Fibroblast of lung (primary cell): ENCODE measurements at regions not wholly inside any gene's neighbourhood (a gene's known extent, or its start where the extent isn't known, plus 50 kb on each side); places are given as distances from the start of the nearest gene placed in this dataset.
"Not testable (repeated sequence)": the region's sequence is repeated elsewhere in the genome, so short reads cannot be mapped to it uniquely, and the experiment has no call there.

Experiments used
- DNase-seq, 2 donors: peaks; one replicate each; pipeline versions ENCODE4 v3.0.0 to v3.0.0-alpha.2; 2010; ENCODE audit warnings: low read depth in 2 of 2
- H2AFZ ChIP-seq: 2 replicates; pipeline ENCODE4 v1.5.1; 2012; ENCODE audit warnings: low read length, control low read depth, inconsistent platforms
- H3K27ac ChIP-seq: 2 replicates; pipeline ENCODE4 v1.5.1; 2011; ENCODE audit warnings: low read length, control low read depth; ENCODE audit not compliant: insufficient read depth
- H3K27me3 ChIP-seq: 2 replicates; pipeline ENCODE4 v1.5.1; 2011; ENCODE audit warnings: mild to moderate bottlenecking, low read length; ENCODE audit not compliant: control insufficient read depth, insufficient read depth
- H3K36me3 ChIP-seq: 2 replicates; pipeline ENCODE4 v1.5.1; 2011; ENCODE audit warnings: low read length; ENCODE audit not compliant: control insufficient read depth, insufficient read depth
- H3K4me1 ChIP-seq: 2 replicates; pipeline ENCODE4 v1.5.1; 2011; ENCODE audit warnings: low read length; ENCODE audit not compliant: control insufficient read depth, insufficient read depth; ENCODE audit errors: extremely low read depth
- H3K4me2 ChIP-seq: 2 replicates; pipeline ENCODE4 v1.5.1; 2011; ENCODE audit warnings: low read length, control low read depth; ENCODE audit not compliant: insufficient read depth; ENCODE audit errors: extremely low read depth
- H3K4me3 ChIP-seq, 4 experiments: fragments of 200-600 bp in 1 of 4; sonication (generic) in 1 of 4; replicated peaks in 1 of 4; 2 replicates each; pipeline ENCODE4 v1.5.1; 2011 to 2016; ENCODE audit warnings: low read length in 4 of 4, low read depth in 3 of 4, mild to moderate bottlenecking in 3 of 4, control low read depth in 2 of 4, inconsistent platforms in 1 of 4, mixed read lengths in 1 of 4; ENCODE audit not compliant: insufficient read depth in 1 of 4; ENCODE audit errors: control extremely low read depth in 1 of 4
- H3K79me2 ChIP-seq: 2 replicates; pipeline ENCODE4 v1.5.1; 2012; ENCODE audit warnings: mild to moderate bottlenecking, low read length, inconsistent platforms; ENCODE audit not compliant: control insufficient read depth, insufficient read depth
- H3K9ac ChIP-seq: 2 replicates; pipeline ENCODE4 v1.5.1; 2011; ENCODE audit warnings: mild to moderate bottlenecking, low read length, control low read depth; ENCODE audit not compliant: insufficient read depth
- H3K9me3 ChIP-seq: 2 replicates; pipeline ENCODE4 v1.5.1; 2012; ENCODE audit warnings: low read depth, low read length; ENCODE audit not compliant: control insufficient read depth, insufficient read depth
- H4K20me1 ChIP-seq: 2 replicates; pipeline ENCODE4 v1.5.1; 2011; ENCODE audit warnings: low read length; ENCODE audit not compliant: control insufficient read depth, insufficient read depth; ENCODE audit errors: extremely low read depth

DNA sequence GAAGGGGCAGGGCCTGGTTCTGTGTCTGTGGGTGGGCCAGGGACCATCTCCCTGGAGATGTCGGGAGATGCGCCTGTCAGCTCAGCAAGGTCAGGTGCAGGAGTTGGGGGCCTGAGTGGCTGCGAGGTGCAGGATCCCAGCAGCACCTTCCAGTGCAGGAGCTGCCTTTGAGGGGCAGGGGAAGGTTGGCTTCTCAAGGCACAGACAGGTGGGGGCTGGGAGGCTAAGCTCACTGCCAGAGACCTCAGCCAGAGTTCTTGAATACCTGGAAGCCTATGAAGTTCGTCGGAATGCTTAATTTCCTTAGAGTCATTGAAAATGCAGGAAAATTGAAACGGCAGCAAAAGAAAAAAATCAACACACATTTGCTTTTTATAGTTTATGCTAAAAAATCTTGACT, 72.8 kb upstream of the CRYM start:
- not testable (repeated sequence) for H3K4me3 ChIP-seq, H3K9ac ChIP-seq, H3K79me2 ChIP-seq, H3K9me3 ChIP-seq, H3K27ac ChIP-seq, H3K4me2 ChIP-seq, H4K20me1 ChIP-seq, H3K4me1 ChIP-seq, H2AFZ ChIP-seq, H3K27me3 ChIP-seq, H3K36me3 ChIP-seq, DNase-seq

GRCh38 chr16:21349336-21349735, 71.2 kb upstream of the CRYM start:
- not testable (repeated sequence) for H3K9me3 ChIP-seq, H3K36me3 ChIP-seq, DNase-seq, H3K4me2 ChIP-seq, H3K27ac ChIP-seq, H4K20me1 ChIP-seq, H3K27me3 ChIP-seq, H3K79me2 ChIP-seq, H3K4me1 ChIP-seq, H2AFZ ChIP-seq, H3K4me3 ChIP-seq, H3K9ac ChIP-seq

DNA sequence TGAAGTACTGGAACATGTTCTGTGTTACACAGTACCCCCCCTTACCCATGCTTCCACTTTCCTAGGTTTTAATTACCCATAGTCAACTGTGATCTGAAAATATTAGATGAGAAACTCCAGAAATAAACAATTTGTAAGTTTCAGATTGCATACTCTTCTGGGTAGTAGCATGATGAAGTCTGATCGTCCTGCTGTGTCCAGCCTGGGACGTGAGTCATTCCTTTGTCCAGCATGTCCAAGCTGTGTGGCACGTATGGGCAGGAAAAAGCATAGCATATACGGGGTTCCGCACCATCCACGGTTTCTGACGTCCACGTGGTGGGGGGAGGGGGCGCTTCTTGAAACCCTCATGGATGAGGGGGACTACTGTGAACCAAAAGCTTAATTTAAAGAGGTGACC, 70.7 kb upstream of the CRYM start:
- not testable (repeated sequence) for H3K27ac ChIP-seq, H3K27me3 ChIP-seq, H3K4me1 ChIP-seq, H3K36me3 ChIP-seq, H3K4me3 ChIP-seq, H3K79me2 ChIP-seq, H4K20me1 ChIP-seq, H3K9me3 ChIP-seq, H2AFZ ChIP-seq, H3K9ac ChIP-seq, H3K4me2 ChIP-seq
- DNase-seq, result peak in 1 of 2 donors; percentile 22

- not testable (repeated sequence) for DNase-seq, H3K4me1 ChIP-seq, H3K36me3 ChIP-seq, H3K9me3 ChIP-seq, H4K20me1 ChIP-seq, H3K4me2 ChIP-seq, H3K79me2 ChIP-seq, H3K27me3 ChIP-seq, H2AFZ ChIP-seq, H3K9ac ChIP-seq, H3K27ac ChIP-seq, H3K4me3 ChIP-seq
These were observed 69.4 kb upstream of the CRYM start for GRCh38 chr16:21347538-21347937.

DNA sequence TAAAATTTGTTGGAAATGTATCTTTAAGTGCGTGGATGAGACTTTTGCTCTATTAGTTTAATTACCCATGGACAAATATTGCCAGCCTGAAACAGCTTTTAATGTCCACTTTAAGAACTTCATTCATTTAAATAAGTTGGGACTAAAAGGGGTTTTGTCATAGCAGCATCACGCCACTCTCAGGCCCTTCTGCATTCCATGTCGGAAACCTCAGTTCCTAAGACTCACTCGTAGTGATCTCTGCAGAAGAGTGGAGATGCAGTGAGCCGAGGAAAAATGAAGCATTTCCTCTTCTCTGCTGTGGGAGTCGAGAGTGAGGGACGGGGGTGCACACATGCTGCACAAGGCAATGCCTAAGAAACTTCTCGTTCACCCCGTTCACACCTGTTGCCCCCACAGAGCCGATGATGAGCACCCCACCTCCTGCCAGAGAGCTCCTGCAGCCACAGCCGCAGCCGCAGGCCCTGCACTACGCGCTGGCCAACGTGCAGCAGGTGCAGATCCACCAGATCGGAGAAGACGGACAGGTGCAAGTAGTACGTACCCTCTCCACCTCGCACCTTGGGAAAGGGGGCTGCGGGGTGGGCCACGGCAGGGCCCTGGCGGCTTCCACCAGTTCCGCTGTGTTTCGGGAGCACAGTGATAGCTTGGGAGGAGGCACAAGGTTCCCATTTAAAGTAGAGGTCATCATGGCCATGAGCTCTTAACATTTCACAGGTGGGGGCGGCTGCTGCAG, 68.8 kb upstream of the CRYM start:
- H3K4me3 ChIP-seq, H3K36me3 ChIP-seq, H3K4me2 ChIP-seq, H2AFZ ChIP-seq, H3K9ac ChIP-seq, H3K4me1 ChIP-seq, DNase-seq, H4K20me1 ChIP-seq, H3K27ac ChIP-seq, H3K9me3 ChIP-seq, H3K27me3 ChIP-seq, H3K79me2 ChIP-seq: not testable (repeated sequence)

DNA sequence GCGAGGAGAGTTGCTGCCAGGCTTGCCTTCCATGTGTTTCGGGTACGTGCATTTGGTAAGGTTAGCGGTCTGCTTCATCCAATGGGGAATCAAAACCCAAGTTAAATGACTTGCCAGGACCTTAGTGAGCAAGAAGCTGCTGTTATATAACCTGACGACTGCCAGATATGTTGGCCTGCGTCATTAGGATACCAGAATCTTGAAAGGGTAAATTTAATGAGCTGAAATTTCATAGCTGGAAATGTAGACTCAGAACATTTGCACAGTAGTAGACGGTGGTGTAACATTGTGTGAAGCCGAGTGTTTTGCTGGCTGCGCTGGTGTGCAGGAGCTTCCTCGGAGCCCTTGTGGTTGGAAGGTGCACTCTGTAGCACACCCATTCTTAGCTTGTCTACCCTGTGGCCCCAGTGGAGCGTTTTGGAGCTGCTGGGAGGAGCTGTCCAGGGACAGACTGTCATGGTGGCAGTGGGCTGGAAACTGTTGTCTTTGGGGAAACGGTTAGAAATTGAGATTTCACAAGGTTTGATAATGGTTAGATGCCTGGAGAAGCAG, 66.3 kb upstream of the CRYM start:
- H3K36me3 ChIP-seq, DNase-seq, H3K27ac ChIP-seq, H2AFZ ChIP-seq, H3K4me2 ChIP-seq, H3K79me2 ChIP-seq, H3K4me1 ChIP-seq, H3K9ac ChIP-seq, H4K20me1 ChIP-seq, H3K27me3 ChIP-seq, H3K9me3 ChIP-seq, H3K4me3 ChIP-seq: not testable (repeated sequence)
